Sigmoid colon (tissue), 4 donors: ENCODE measurements at regions not wholly inside any gene's neighbourhood (a gene's known extent, or its start where the extent isn't known, plus 50 kb on each side); places are given as distances from the start of the nearest gene placed in this dataset.

Experiments used
- CTCF ChIP-seq, 4 experiments: fragments of 450-650 bp in 3 of 4; fragments of 200-600 bp in 1 of 4; IDR thresholded peaks; one replicate each; pipeline ENCODE4 v1.5.1; 2016 to 2019; ENCODE audit warnings: antibody characterized with exemption in 4 of 4, mild to moderate bottlenecking in 3 of 4, moderate library complexity in 2 of 4
- EP300 ChIP-seq, 4 donors: sonication (generic); formaldehyde crosslinking; IDR thresholded peaks; one replicate each; pipeline ENCODE4 v1.6.1; 2017; ENCODE audit warnings: antibody characterized with exemption in 4 of 4
- POLR2A ChIP-seq, 2 donors: fragments of 450-650 bp; IDR thresholded peaks; one replicate each; pipeline ENCODE4 v1.6.1; 2016; ENCODE audit warnings: antibody characterized with exemption in 2 of 2, mild to moderate bottlenecking in 2 of 2, moderate library complexity in 2 of 2
- POLR2AphosphoS5 ChIP-seq, 4 donors: sonication (generic); formaldehyde crosslinking; IDR thresholded peaks; one replicate each; pipeline ENCODE4 v1.6.1; 2017; ENCODE audit warnings: antibody characterized with exemption in 4 of 4

DNA sequence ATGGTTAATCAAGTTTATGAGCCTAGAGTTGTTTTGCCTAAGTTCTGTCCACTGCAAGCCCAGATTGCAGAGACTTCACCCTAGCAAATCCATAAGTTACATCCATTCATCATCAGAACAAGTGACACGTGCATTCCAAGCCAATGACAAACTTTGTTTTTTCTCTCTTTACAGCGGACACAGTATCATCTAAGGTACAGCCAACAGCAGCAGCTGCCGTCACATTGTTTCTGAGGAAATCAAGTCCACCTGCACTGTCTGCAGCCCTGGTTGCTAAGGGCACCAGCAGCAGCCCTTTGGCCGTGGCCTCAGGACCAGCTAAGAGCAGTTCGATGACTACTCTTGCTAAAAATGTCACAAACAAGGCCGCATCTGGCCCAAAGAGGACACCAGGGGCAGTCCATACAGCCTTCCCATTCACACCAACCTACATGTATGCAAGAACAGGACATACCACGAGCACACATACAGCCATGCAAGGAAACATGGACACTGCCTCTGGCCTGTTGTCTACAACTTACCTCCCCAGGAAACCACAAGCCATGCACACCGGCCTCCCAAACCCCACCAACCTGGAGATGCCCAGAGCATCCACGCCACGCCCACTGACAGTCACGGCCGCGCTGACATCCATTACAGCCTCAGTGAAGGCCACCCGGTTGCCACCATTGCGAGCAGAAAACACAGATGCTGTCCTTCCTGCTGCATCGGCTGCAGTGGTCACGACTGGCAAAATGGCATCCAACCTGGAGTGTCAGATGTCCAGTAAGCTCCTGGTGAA, 155.8 kb downstream of the C11orf91 start:
- TF ChIP-seq CTCF (IDR thresholded peaks at IDR 0.05) = no peak
- TF ChIP-seq POLR2A (IDR thresholded peaks at IDR 0.05) = no peak
- TF ChIP-seq EP300 (IDR thresholded peaks at IDR 0.05) = no peak
- TF ChIP-seq POLR2AphosphoS5 (IDR thresholded peaks at IDR 0.05) = no peak
